OCI-LY7 (cell line): ENCODE measurements at regions not wholly inside any gene's neighbourhood (a gene's known extent, or its start where the extent isn't known, plus 50 kb on each side); places are given as distances from the start of the nearest gene placed in this dataset.

Source experiments
- BruUV-seq: library from RNA; stranded (reverse); fragments of 400-500 nt; replicated peaks from 2 replicates; lab custom pipeline; 2021; lab: Mats Ljungman, UMichigan
- CTCF ChIA-PET: fragments of 300-600 bp; sonication (Branson Sonifier 250); formaldehyde crosslinking; loops from one replicate; lab custom pipeline; 2022; ENCODE audit warnings: antibody characterized with exemption; ENCODE audit not compliant: unreplicated experiment; lab: Charles Lee
- POLR2A ChIA-PET: fragments of 300-600 bp; sonication (Branson Sonifier 250); formaldehyde crosslinking; loops from one replicate; lab custom pipeline; 2022; ENCODE audit warnings: antibody characterized with exemption; lab: Charles Lee
- DNase-seq: peaks from one replicate; pipeline ENCODE4 v3.0.0-alpha.2; 2015; ENCODE audit warnings: low spot score
- H2AFZ ChIP-seq: fragments of 200-600 bp; sonication (generic), shearing (Covaris generic); 2 replicates; pipeline ENCODE4 v1.6.1; 2014; ENCODE audit warnings: mild to moderate bottlenecking, antibody characterized with exemption, low read length, moderate library complexity
- H3K27ac ChIP-seq: fragments of 200-600 bp; sonication (generic); 2 replicates; pipeline ENCODE4 v1.5.1; 2014; ENCODE audit warnings: mixed run types, low read depth, mild to moderate bottlenecking, moderate library complexity, low read length, inconsistent platforms; ENCODE audit not compliant: poor library complexity, severe bottlenecking
- H3K36me3 ChIP-seq: fragments of 200-600 bp; sonication (generic); 2 replicates; pipeline ENCODE4 v1.6.1; 2014; ENCODE audit warnings: mild to moderate bottlenecking, antibody characterized with exemption, low read length, moderate library complexity, mixed read lengths; ENCODE audit not compliant: insufficient read depth
- H3K4me1 ChIP-seq: fragments of 200-600 bp; sonication (generic); 2 replicates; pipeline ENCODE4 v1.5.1; 2014; ENCODE audit warnings: mild to moderate bottlenecking, low read length; ENCODE audit not compliant: insufficient read depth, poor library complexity, severe bottlenecking
- H3K4me2 ChIP-seq: fragments of 200-600 bp; sonication (generic); 2 replicates; pipeline ENCODE4 v1.6.1; 2014; ENCODE audit warnings: mild to moderate bottlenecking, low read length
- H3K4me3 ChIP-seq: fragments of 200-600 bp; sonication (generic); 2 replicates; pipeline ENCODE4 v1.5.1; 2014; ENCODE audit warnings: mild to moderate bottlenecking, low read depth, low read length; ENCODE audit not compliant: poor library complexity, severe bottlenecking
- H3K79me2 ChIP-seq: fragments of 200-600 bp; sonication (generic); 2 replicates; pipeline ENCODE4 v1.6.1; 2016; ENCODE audit warnings: low read depth, mild to moderate bottlenecking, low read length, moderate library complexity, mixed read lengths; ENCODE audit not compliant: insufficient read depth
- H3K9me2 ChIP-seq: fragments of 200-600 bp; sonication (generic); 2 replicates; pipeline ENCODE4 v1.6.1; 2016; ENCODE audit warnings: mild to moderate bottlenecking, low read length, mixed read lengths; ENCODE audit not compliant: insufficient read depth
- H3K9me3 ChIP-seq: fragments of 200-600 bp; sonication (generic); 2 replicates; pipeline ENCODE4 v1.6.1; 2014; ENCODE audit warnings: mild to moderate bottlenecking, mixed run types, low read length, mixed read lengths
- H4K20me1 ChIP-seq: fragments of 200-600 bp; sonication (generic); 2 replicates; pipeline ENCODE4 v1.6.1; 2014; ENCODE audit warnings: mild to moderate bottlenecking, antibody characterized with exemption, low read length, moderate library complexity, mixed read lengths; ENCODE audit not compliant: insufficient read depth
- CTCF ChIP-seq: fragments of 200-600 bp; sonication (generic); conservative IDR thresholded peaks from 2 replicates; pipeline ENCODE4 v1.5.1; 2014; ENCODE audit warnings: mild to moderate bottlenecking, antibody characterized with exemption, low read length, moderate library complexity, mixed read lengths
- EZH2phosphoT487 ChIP-seq: fragments of 200-600 bp; sonication (generic); IDR thresholded peaks from 2 replicates; pipeline ENCODE4 v1.6.1; 2018; ENCODE audit warnings: low read depth, borderline replicate concordance, mild to moderate bottlenecking, mixed run types, antibody characterized with exemption, low read length, moderate library complexity, mixed read lengths
- intact Hi-C: fragments of 100-400 bp; cut with micrococcal nuclease; formaldehyde crosslinking; loops from one replicate; pipeline ENCODE4 v1.10.0; 2022; ENCODE audit not compliant: unreplicated experiment

DNA sequence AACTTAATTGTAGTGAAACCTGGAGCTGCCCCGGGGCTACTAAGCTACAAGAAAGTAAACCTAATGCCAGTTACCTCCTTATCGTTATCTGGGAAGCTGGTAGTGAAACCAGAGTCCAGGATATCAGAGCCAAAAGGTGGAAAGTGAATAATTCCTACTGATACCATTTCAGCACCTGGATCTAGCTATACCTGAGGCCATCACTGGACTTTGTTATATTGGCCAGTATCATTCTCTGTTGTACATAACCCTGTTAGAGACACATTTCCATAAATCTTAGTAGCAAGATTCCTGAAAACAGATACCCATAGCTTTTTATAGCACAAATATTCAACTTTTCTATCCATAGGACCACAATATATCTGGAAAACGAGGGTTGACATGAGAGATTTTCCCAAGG, 538.0 kb downstream of the GRIN2A start:
- CTCF ChIA-PET = no interaction called here
- no peak for TF ChIP-seq CTCF
- TF ChIP-seq EZH2phosphoT487 = no peak

GRCh38 chr16:9645911-9646310, 536.3 kb downstream of the GRIN2A start:
- intact Hi-C loops = no loop called here
- no TSS peak for BruUV-seq
- no peak overlapping the region for H3K27ac ChIP-seq

More for the DNA sequence above, 538.0 kb downstream of the GRIN2A start:
- POLR2A ChIA-PET = interaction anchor here (0.8 kb wide), 1 partner anchor 76 kb away, joined by 5 read pairs; no protein-coding TSS in a partner anchor
- no peaks in the 10 kb centered on the region for H3K79me2 ChIP-seq
- H3K4me1 ChIP-seq = no peaks in the 10 kb centered on the region
- intact Hi-C loops = no loop called here
- no peak overlapping the region for H3K27ac ChIP-seq
- H4K20me1 ChIP-seq = no peaks in the 10 kb centered on the region
- no TSS peak for BruUV-seq
- H3K9me2 ChIP-seq = no peaks in the 10 kb centered on the region
- DNase-seq = no peak
- no peaks in the 10 kb centered on the region for H3K9me3 ChIP-seq
- no peak overlapping the region for H3K4me2 ChIP-seq
- no peaks in the 10 kb centered on the region for H3K36me3 ChIP-seq
- H3K4me3 ChIP-seq = no peak overlapping the region
- no peak overlapping the region for H2AFZ ChIP-seq

More at GRCh38 chr16:9645911-9646310, 536.3 kb downstream of the GRIN2A start:
- CTCF ChIA-PET = no interaction called here
- no peaks in the 10 kb centered on the region for H3K79me2 ChIP-seq
- H3K9me3 ChIP-seq = no peaks in the 10 kb centered on the region
- H3K4me2 ChIP-seq = no peak overlapping the region
- H3K4me1 ChIP-seq = no peaks in the 10 kb centered on the region
- no peaks in the 10 kb centered on the region for H3K9me2 ChIP-seq
- no peaks in the 10 kb centered on the region for H3K36me3 ChIP-seq
- TF ChIP-seq EZH2phosphoT487 (no peak), CTCF (no peak)
- H3K4me3 ChIP-seq = no peak overlapping the region
- no peaks in the 10 kb centered on the region for H4K20me1 ChIP-seq
- H2AFZ ChIP-seq = no peak overlapping the region
- POLR2A ChIA-PET = no interaction called here
- no peak for DNase-seq
